Parathyroid adenoma (tissue), 2 donors: ENCODE measurements at regions not wholly inside any gene's neighbourhood (a gene's known extent, or its start where the extent isn't known, plus 50 kb on each side); places are given as distances from the start of the nearest gene placed in this dataset.

Experiments
- H2AFZ ChIP-seq: fragments of 300-600 bp; sonication (generic); one replicate; pipeline ENCODE4 v1.7.0; 2017; ENCODE audit warnings: antibody characterized with exemption, mild to moderate bottlenecking
- H3K27ac ChIP-seq: fragments of 300-600 bp; sonication (generic); one replicate; pipeline ENCODE4 v1.7.0; 2017
- H3K27me3 ChIP-seq: fragments of 300-600 bp; sonication (generic); one replicate; pipeline ENCODE4 v1.7.0; 2017; ENCODE audit warnings: low read length; ENCODE audit not compliant: control insufficient read depth, insufficient read depth
- H3K36me3 ChIP-seq: fragments of 300-600 bp; sonication (generic); one replicate; pipeline ENCODE4 v1.7.0; 2017; ENCODE audit warnings: low read length; ENCODE audit not compliant: control insufficient read depth, insufficient read depth
- H3K4me1 ChIP-seq: fragments of 300-600 bp; sonication (generic); one replicate; pipeline ENCODE4 v1.7.0; 2017; ENCODE audit warnings: control low read depth
- H3K4me2 ChIP-seq: fragments of 300-600 bp; sonication (generic); one replicate; pipeline ENCODE4 v1.7.0; 2017; ENCODE audit warnings: low read length
- H3K4me3 ChIP-seq: fragments of 300-600 bp; sonication (generic); one replicate; pipeline ENCODE4 v1.7.0; 2017; ENCODE audit warnings: low read depth, low read length
- H3K79me2 ChIP-seq: fragments of 300-600 bp; sonication (generic); one replicate; pipeline ENCODE4 v1.7.0; 2017; ENCODE audit warnings: control low read depth
- H3K9ac ChIP-seq: fragments of 300-600 bp; sonication (generic); one replicate; pipeline ENCODE4 v1.7.0; 2017; ENCODE audit warnings: mild to moderate bottlenecking
- H3K9me3 ChIP-seq: fragments of 300-600 bp; sonication (generic); one replicate; pipeline ENCODE4 v1.7.0; 2017; ENCODE audit warnings: low read length; ENCODE audit not compliant: control insufficient read depth
- CTCF ChIP-seq: fragments of 300-600 bp; sonication (generic); IDR thresholded peaks from one replicate; pipeline ENCODE4 v1.7.0; 2017; ENCODE audit warnings: antibody characterized with exemption, mild to moderate bottlenecking
- donor health status: primary hyperparathyroidism.

DNA sequence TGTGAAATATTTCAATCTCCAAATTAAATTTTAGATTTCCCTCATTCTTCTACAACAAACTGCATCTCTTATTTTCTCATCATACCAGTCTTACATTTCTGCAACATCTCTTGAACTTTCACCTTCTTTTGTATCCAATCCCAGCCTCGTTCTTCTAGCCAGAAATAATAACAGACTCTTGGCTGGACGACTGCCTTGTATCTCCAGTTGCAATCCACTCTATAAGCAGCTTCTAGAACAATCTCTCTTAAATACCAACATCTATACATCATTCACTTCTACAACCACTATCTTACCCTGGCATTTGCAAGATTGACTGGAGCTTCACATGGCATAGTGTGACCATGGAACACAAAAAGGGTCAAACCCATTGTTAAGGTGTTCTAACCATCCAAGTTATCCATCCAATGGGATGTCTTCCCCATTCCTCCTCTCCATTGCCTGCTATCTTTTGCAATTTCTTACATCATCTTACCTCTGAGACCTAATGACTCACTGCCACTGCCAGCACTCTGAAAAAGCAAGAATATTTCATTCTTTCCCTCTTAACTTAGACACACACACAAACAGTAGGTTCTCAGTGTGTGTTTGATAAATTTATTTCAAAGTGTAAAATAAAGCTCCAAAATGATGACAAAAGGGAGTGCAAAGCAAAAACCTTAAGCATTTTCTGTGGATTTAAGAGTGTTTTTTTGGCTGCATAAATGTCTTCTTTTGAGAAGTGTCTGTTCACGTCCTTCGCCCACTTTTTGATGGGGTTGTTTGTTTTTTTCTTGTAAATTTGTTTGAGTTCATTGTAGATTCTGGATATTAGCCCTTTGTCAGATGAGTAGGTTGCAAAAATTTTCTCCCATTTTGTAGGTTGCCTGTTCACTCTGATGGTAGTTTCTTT lies 145.6 kb downstream of the METTL4 start:
- Histone ChIP-seq H3K27me3 (no peaks in the 10 kb centered on the region), H3K4me2 (no peak overlapping the region), H3K4me3 (no peak overlapping the region), H3K4me1 (no peaks in the 10 kb centered on the region), H3K27ac (no peak overlapping the region), H3K36me3 (no peaks in the 10 kb centered on the region), H3K9ac (no peak overlapping the region), H3K9me3 (no peaks in the 10 kb centered on the region), H3K79me2 (no peaks in the 10 kb centered on the region), H2AFZ (no peak overlapping the region)
- no peak for TF ChIP-seq CTCF

GRCh38 chr18:2430191-2430590 lies 141.1 kb downstream of the METTL4 start:
- TF ChIP-seq CTCF: no peak
- Histone ChIP-seq H3K4me1 (no peaks in the 10 kb centered on the region), H3K9me3 (no peaks in the 10 kb centered on the region), H3K27ac (no peak overlapping the region), H3K27me3 (no peaks in the 10 kb centered on the region), H3K79me2 (no peaks in the 10 kb centered on the region), H3K4me3 (no peak overlapping the region), H2AFZ (no peak overlapping the region), H3K4me2 (no peak overlapping the region), H3K36me3 (no peaks in the 10 kb centered on the region), H3K9ac (no peak overlapping the region)

- H3K4me2 ChIP-seq: no peak overlapping the region
- no peak for TF ChIP-seq CTCF
Observed at GRCh38 chr18:2431806-2432205, 139.5 kb downstream of the METTL4 start.

DNA sequence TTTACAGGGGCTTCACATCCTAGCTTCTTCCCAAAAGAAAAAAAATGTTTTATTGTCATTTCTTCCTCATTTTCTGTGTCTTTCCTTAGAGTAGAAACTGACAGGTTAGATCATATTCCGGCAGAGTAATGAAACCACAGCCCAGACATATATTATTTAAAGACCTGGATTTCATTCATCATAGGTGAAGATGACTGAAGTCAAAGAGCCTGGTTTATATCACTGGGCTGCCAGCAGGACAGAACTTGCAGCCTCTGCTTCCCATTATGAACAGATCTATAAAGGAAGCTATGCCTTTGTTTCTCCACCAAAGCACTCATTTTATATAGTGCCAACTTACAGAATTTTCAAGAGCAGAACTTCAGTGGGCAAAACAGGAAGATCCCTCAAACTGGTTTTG lies 137.9 kb downstream of the METTL4 start:
- Histone ChIP-seq H2AFZ (no peak overlapping the region), H3K4me3 (no peak overlapping the region), H3K4me1 (no peaks in the 10 kb centered on the region), H3K9me3 (no peaks in the 10 kb centered on the region), H3K79me2 (no peaks in the 10 kb centered on the region), H3K27ac (no peak overlapping the region), H3K9ac (no peak overlapping the region), H3K36me3 (no peaks in the 10 kb centered on the region), H3K27me3 (no peaks in the 10 kb centered on the region), H3K4me2 (no peak overlapping the region)
- no peak for TF ChIP-seq CTCF

More at GRCh38 chr18:2431806-2432205, 139.5 kb downstream of the METTL4 start:
- H2AFZ ChIP-seq: no peak overlapping the region
- no peaks in the 10 kb centered on the region for H3K36me3 ChIP-seq
- no peak overlapping the region for H3K27ac ChIP-seq
- H3K4me3 ChIP-seq: no peak overlapping the region
- H3K79me2 ChIP-seq: no peaks in the 10 kb centered on the region
- no peak overlapping the region for H3K9ac ChIP-seq
- no peaks in the 10 kb centered on the region for H3K9me3 ChIP-seq
- H3K27me3 ChIP-seq: no peaks in the 10 kb centered on the region
- H3K4me1 ChIP-seq: no peaks in the 10 kb centered on the region

GRCh38 chr18:2441544-2441943 lies 129.8 kb downstream of the METTL4 start:
- Histone ChIP-seq H3K27me3 (no peaks in the 10 kb centered on the region), H2AFZ (no peak overlapping the region), H3K27ac (no peak overlapping the region), H3K4me2 (no peak overlapping the region), H3K9ac (no peak overlapping the region), H3K4me1 (no peaks in the 10 kb centered on the region), H3K79me2 (no peaks in the 10 kb centered on the region), H3K4me3 (no peak overlapping the region), H3K36me3 (no peaks in the 10 kb centered on the region), H3K9me3 (no peaks in the 10 kb centered on the region)
- no peak for TF ChIP-seq CTCF
